ENCODE measurements at regions not wholly inside any gene's neighbourhood (a gene's known extent, or its start where the extent isn't known, plus 50 kb on each side); places are given as distances from the start of the nearest gene placed in this dataset.

DNA sequence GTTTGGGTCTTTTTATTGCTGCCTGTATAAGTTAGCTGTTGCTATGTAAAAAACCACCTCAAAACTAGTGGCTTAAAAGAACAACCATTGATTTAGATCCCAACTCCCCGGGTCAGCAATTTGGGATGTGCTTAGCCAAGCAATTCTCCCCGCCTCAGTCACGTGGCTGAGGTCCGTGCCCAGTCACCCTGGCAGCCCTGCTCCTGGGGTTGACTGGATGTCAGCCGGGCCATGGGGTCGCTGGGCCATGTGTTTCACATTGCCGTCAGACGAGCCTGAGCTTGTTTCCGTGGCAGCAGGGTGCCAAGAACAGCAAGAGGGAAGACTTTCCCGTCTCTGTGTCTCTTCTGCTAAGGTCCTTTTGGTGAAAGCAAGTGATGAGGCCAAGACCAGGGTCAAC is 345.7 kb upstream of the FAT1 start:
- Histone ChIP-seq H3K27me3 (no peaks in the 10 kb centered on the region), H3K27ac (no peak overlapping the region), H3K9me3 (no peaks in the 10 kb centered on the region), H3K4me3 (ENCODE audit: low read depth in 1 of 2, low read length in 1 of 2) (no peak overlapping the region), H3K4me1 (ENCODE audit: control insufficient read depth in 1 of 2, insufficient read depth in 1 of 2, low read depth in 1 of 2, low read length in 1 of 2) (no peaks in the 10 kb centered on the region), H3K36me3 (no peaks in the 10 kb centered on the region)
- TF ChIP-seq, protein P1, sequence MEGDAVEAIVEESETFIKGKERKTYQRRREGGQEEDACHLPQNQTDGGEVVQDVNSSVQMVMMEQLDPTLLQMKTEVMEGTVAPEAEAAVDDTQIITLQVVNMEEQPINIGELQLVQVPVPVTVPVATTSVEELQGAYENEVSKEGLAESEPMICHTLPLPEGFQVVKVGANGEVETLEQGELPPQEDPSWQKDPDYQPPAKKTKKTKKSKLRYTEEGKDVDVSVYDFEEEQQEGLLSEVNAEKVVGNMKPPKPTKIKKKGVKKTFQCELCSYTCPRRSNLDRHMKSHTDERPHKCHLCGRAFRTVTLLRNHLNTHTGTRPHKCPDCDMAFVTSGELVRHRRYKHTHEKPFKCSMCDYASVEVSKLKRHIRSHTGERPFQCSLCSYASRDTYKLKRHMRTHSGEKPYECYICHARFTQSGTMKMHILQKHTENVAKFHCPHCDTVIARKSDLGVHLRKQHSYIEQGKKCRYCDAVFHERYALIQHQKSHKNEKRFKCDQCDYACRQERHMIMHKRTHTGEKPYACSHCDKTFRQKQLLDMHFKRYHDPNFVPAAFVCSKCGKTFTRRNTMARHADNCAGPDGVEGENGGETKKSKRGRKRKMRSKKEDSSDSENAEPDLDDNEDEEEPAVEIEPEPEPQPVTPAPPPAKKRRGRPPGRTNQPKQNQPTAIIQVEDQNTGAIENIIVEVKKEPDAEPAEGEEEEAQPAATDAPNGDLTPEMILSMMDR (IDR thresholded peaks at IDR 0.05) = no peak

DNA sequence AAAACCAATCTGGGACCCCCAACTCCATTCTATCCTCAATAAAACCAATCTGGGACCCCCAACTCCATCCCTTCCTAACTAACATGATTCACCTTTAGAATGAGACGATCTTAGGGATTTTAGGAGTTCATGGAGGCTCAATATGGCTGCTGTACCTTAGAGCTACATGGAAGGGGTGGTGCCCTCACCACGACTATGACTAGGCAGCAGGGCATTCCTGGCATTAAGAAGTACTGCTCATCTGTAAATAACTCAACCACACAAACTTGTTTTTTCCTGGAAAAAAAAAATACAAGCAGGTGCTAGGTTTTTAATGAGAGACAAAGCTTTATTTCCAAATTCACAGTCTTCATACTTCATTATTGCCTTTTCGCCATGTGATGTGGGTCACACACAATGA is 346.5 kb upstream of the FAT1 start:
- Histone ChIP-seq H3K27me3 (no peaks in the 10 kb centered on the region), H3K9me3 (no peaks in the 10 kb centered on the region), H3K27ac (no peak overlapping the region), H3K4me3 (ENCODE audit: low read depth in 1 of 2, low read length in 1 of 2) (no peak overlapping the region), H3K4me1 (ENCODE audit: control insufficient read depth in 1 of 2, insufficient read depth in 1 of 2, low read depth in 1 of 2, low read length in 1 of 2) (no peaks in the 10 kb centered on the region), H3K36me3 (no peaks in the 10 kb centered on the region)
- TF ChIP-seq, protein P1 (IDR thresholded peaks at IDR 0.05) = no peak

DNA sequence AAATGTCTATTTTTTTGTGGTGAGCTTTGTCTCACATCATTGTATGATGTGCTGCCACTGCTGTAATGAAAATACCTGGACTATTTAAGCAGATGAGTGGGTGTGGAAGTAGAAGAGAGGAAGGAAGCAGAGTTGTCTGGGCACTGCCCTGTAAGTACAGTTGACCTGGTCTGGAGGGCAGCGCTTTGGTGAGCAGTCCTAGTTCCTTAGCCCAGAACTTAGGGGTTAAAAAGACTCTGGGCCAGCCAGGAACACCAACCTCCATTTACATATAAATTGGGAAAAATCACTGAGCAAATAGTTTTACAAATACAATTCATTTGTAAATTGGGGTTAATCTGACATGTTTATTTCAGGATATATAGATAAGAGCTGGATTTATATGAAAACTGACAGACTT is 347.1 kb upstream of the FAT1 start:
- Histone ChIP-seq H3K36me3 (no peaks in the 10 kb centered on the region), H3K4me1 (ENCODE audit: control insufficient read depth in 1 of 2, insufficient read depth in 1 of 2, low read depth in 1 of 2, low read length in 1 of 2) (no peaks in the 10 kb centered on the region), H3K9me3 (no peaks in the 10 kb centered on the region), H3K4me3 (ENCODE audit: low read depth in 1 of 2, low read length in 1 of 2) (no peak overlapping the region), H3K27ac (no peak overlapping the region), H3K27me3 (no peaks in the 10 kb centered on the region)
- TF ChIP-seq, protein P1 (IDR thresholded peaks at IDR 0.05) = no peak

DNA sequence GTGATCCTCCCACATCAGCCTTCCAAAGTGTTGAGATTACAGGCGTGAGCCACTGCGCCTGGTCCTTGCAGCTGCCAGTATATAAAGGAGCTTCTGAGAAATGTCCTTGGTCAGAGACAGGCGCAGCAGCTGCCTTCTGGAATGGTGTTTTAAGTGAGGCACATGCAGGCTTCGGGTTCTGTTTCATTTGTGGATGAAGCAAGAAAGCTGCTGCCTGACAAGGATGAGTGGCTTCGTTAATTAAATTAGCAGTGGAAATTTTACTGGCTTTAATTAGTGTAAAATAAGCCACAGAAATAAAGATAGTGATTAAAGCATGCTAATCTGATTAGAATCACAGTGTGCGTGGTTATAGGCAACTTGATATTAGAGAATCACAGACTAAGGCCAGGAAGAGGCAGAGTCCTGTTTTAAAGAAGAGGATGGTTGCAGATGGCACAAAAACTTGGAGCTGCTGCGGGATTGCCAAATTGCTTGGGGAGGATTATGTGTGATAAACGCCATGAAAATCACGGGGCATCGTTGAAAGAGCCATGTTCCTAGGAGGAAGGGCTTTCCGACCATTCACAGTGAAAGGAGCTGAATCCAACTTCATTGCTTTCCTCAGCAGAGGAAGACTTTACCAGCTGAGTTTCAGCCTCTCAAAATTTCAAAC is 348.4 kb upstream of the FAT1 start:
- H3K27me3 ChIP-seq = no peaks in the 10 kb centered on the region
- no peaks in the 10 kb centered on the region for H3K36me3 ChIP-seq
- H3K27ac ChIP-seq = no peak overlapping the region
- no peaks in the 10 kb centered on the region for H3K9me3 ChIP-seq
- H3K4me1 ChIP-seq (ENCODE audit: control insufficient read depth in 1 of 2, insufficient read depth in 1 of 2, low read depth in 1 of 2, low read length in 1 of 2) = no peaks in the 10 kb centered on the region
- no peak overlapping the region for H3K4me3 ChIP-seq (ENCODE audit: low read depth in 1 of 2, low read length in 1 of 2)
- TF ChIP-seq, protein P1 (IDR thresholded peaks at IDR 0.05) = no peak

DNA sequence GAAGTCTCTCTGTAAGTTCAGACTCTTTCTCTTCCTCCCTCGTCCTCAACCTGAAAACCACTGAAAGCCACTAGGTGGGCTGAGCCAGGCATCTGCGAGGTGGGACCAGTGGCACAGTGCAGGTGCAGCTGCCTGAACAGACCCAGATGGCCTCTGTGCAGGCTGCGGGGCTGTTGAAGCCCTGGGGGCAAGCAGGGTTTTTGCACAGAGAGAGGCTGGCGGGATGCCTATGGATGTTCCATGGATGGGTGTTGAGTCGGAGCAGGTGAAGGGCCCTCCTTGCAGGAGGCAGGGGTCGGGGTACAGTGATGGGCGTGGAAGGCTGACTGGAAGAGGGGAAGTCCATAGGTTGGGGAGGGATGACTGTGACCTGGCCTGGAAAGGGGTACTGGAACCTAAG is 350.2 kb upstream of the FAT1 start:
- Histone ChIP-seq H3K4me3 (ENCODE audit: low read depth in 1 of 2, low read length in 1 of 2) (no peak overlapping the region), H3K27me3 (no peaks in the 10 kb centered on the region), H3K4me1 (ENCODE audit: control insufficient read depth in 1 of 2, insufficient read depth in 1 of 2, low read depth in 1 of 2, low read length in 1 of 2) (no peaks in the 10 kb centered on the region), H3K9me3 (no peaks in the 10 kb centered on the region), H3K27ac (no peak overlapping the region), H3K36me3 (no peaks in the 10 kb centered on the region)
- TF ChIP-seq, protein P1 (IDR thresholded peaks at IDR 0.05) = no peak

All from neutrophil (primary cell).